ENCODE measurements at regions not wholly inside any gene's neighbourhood (a gene's known extent, or its start where the extent isn't known, plus 50 kb on each side); places are given as distances from the start of the nearest gene placed in this dataset.
A peak's percentile ranks its signal among the peaks of the same experiment; 100 is the strongest.

- Histone ChIP-seq H3K36me3 (no peaks in the 10 kb centered on the region), H3K9me3 (replicated peaks) (no peaks in the 10 kb centered on the region), H3K27ac (replicated peaks) (no peak overlapping the region), H3K4me3 (no peak overlapping the region), H3K27me3 (ENCODE audit: low read depth) (no peaks in the 10 kb centered on the region), H3K4me1 (peaks cover 19% of the 10 kb centered on the region)
- intact Hi-C loops (cut with micrococcal nuclease) = no loop called here
- DNase-seq = no peak
- peak; percentile 49 for TF ChIP-seq CTCF (IDR thresholded peaks at IDR 0.05; ENCODE audit: borderline replicate concordance)
These were observed 264.0 kb downstream of the ETS1 start for GRCh38 chr11:128323381-128323780.

GRCh38 chr11:128318856-128319474 lies 268.4 kb downstream of the ETS1 start:
- no peak overlapping the region for H3K27ac ChIP-seq (replicated peaks)
- H3K4me3 ChIP-seq = no peak overlapping the region
- no peaks in the 10 kb centered on the region for H3K36me3 ChIP-seq
- H3K27me3 ChIP-seq (ENCODE audit: low read depth) = no peaks in the 10 kb centered on the region
- no peak for TF ChIP-seq CTCF (IDR thresholded peaks at IDR 0.05; ENCODE audit: borderline replicate concordance)
- H3K9me3 ChIP-seq (replicated peaks) = peaks cover 18% of the 10 kb centered on the region
- intact Hi-C loops (cut with micrococcal nuclease) = no loop called here
- no peak for DNase-seq
- H3K4me1 ChIP-seq = peaks cover 12% of the 10 kb centered on the region

DNA sequence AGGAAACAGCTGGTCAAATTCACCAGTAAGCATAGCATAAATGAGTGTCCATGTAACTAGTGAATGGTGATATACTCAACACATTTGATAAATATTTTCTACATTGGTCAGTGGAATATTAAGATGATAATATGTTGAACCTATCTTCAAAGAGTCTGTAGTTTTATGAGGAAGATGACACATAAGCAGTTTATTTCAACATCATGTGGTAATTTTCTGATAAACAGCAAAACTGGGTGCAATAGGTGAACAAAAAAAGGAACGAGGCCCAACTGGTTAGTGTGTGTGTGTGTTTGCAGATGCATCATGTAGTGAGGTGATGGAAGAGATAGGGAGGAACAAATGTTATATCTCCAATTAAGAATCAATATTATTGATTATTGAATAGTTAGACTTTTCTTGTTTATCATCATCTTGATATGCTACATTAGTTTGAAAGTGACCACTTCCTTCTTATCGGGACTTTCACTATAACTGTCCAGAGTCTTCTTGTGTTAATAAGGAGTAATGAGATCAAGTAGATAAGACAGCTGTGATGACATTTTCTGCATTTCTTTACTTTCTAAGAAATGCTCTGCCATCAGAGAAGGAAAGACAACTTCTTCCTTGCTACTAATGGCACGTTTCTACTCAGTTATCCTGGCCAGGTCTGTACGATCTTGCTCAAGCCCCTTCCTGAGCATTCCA lies 270.7 kb downstream of the ETS1 start:
- no peak for DNase-seq
- no peaks in the 10 kb centered on the region for H3K27me3 ChIP-seq (ENCODE audit: low read depth)
- no peak overlapping the region for H3K4me3 ChIP-seq
- no peaks in the 10 kb centered on the region for H3K36me3 ChIP-seq
- peaks cover 23% of the 10 kb centered on the region for H3K9me3 ChIP-seq (replicated peaks)
- no peak for TF ChIP-seq CTCF (IDR thresholded peaks at IDR 0.05; ENCODE audit: borderline replicate concordance)
- H3K4me1 ChIP-seq = no peaks in the 10 kb centered on the region
- intact Hi-C loops (cut with micrococcal nuclease) = no loop called here
- H3K27ac ChIP-seq (replicated peaks) = no peak overlapping the region

GRCh38 chr11:128315933-128316332 lies 271.4 kb downstream of the ETS1 start:
- peaks cover 23% of the 10 kb centered on the region for H3K9me3 ChIP-seq (replicated peaks)
- H3K27me3 ChIP-seq (ENCODE audit: low read depth) = no peaks in the 10 kb centered on the region
- H3K4me3 ChIP-seq = no peak overlapping the region
- TF ChIP-seq CTCF (IDR thresholded peaks at IDR 0.05; ENCODE audit: borderline replicate concordance) = no peak
- no peak overlapping the region for H3K27ac ChIP-seq (replicated peaks)
- intact Hi-C loops (cut with micrococcal nuclease) = no loop called here
- H3K36me3 ChIP-seq = no peaks in the 10 kb centered on the region
- no peaks in the 10 kb centered on the region for H3K4me1 ChIP-seq
- DNase-seq = no peak

GRCh38 chr11:128313931-128314330 lies 273.4 kb downstream of the ETS1 start:
- no peak overlapping the region for H3K27ac ChIP-seq (replicated peaks)
- peaks cover 23% of the 10 kb centered on the region for H3K9me3 ChIP-seq (replicated peaks)
- no peak for TF ChIP-seq CTCF (IDR thresholded peaks at IDR 0.05; ENCODE audit: borderline replicate concordance)
- H3K4me1 ChIP-seq = no peaks in the 10 kb centered on the region
- H3K27me3 ChIP-seq (ENCODE audit: low read depth) = no peaks in the 10 kb centered on the region
- H3K4me3 ChIP-seq = no peak overlapping the region
- no peak for DNase-seq
- H3K36me3 ChIP-seq = no peaks in the 10 kb centered on the region
- intact Hi-C loops (cut with micrococcal nuclease) = no loop called here

Data from left ventricle myocardium inferior (tissue), 1 donor.